NB4 (cell line): ENCODE measurements at regions not wholly inside any gene's neighbourhood (a gene's known extent, or its start where the extent isn't known, plus 50 kb on each side); places are given as distances from the start of the nearest gene placed in this dataset.

Source experiments
- CTCF ChIP-seq: IDR thresholded peaks from one replicate; pipeline ENCODE4 v1.5.1; 2012; ENCODE audit warnings: low read depth, low read length
- POLR2A ChIP-seq: IDR thresholded peaks from 2 replicates; pipeline ENCODE4 v1.6.1; 2011; ENCODE audit warnings: mild to moderate bottlenecking; ENCODE audit not compliant: insufficient read length; ENCODE audit errors: extremely low read depth

GRCh38 chr9:7707934-7708333 lies 91.6 kb downstream of the DMAC1 start:
- no peak for TF ChIP-seq CTCF
- TF ChIP-seq POLR2A, result no peak
